ENCODE measurements at regions not wholly inside any gene's neighbourhood (a gene's known extent, or its start where the extent isn't known, plus 50 kb on each side); places are given as distances from the start of the nearest gene placed in this dataset.

DNA sequence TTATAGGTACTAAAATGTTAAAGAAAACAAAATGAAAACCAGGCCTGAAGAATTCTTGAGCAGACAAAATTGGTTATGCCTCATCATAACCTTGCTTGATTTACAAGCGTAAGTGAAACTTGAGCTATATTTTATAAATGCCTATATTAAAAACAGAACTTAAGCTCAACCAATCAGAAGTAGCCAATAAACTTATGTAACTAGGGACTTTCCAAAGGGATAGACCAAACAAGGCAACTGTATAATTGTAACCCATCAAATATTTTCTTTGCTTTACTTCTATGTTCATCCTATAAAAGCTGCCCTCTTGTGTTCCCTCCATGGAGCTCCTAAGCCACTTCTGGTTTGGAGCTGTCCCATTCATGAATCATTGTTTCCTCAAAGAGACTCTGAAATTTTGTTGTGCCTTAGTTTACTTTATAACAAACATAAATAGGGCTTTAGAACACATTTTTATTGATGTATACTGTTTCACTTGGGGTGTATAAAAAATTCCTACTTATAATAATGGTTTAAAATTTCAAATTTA, 101.6 kb upstream of the CARMIL1 start:
- TF ChIP-seq, protein P1, sequence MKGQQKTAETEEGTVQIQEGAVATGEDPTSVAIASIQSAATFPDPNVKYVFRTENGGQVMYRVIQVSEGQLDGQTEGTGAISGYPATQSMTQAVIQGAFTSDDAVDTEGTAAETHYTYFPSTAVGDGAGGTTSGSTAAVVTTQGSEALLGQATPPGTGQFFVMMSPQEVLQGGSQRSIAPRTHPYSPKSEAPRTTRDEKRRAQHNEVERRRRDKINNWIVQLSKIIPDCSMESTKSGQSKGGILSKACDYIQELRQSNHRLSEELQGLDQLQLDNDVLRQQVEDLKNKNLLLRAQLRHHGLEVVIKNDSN (IDR thresholded peaks at IDR 0.05) = no peak
- no peak for TF ChIP-seq REST (IDR thresholded peaks at IDR 0.05; ENCODE audit: low read depth)

GRCh38 chr6:25178336-25179035, 100.7 kb upstream of the CARMIL1 start:
- TF ChIP-seq TAF1 (IDR thresholded peaks at IDR 0.05; ENCODE audit: low read depth) (no peak), EP300 (IDR thresholded peaks at IDR 0.05; ENCODE audit: borderline replicate concordance) (no peak), NFIC (IDR thresholded peaks at IDR 0.05) (no peak), TCF12 (IDR thresholded peaks at IDR 0.05; ENCODE audit: low read depth) (no peak)

DNA sequence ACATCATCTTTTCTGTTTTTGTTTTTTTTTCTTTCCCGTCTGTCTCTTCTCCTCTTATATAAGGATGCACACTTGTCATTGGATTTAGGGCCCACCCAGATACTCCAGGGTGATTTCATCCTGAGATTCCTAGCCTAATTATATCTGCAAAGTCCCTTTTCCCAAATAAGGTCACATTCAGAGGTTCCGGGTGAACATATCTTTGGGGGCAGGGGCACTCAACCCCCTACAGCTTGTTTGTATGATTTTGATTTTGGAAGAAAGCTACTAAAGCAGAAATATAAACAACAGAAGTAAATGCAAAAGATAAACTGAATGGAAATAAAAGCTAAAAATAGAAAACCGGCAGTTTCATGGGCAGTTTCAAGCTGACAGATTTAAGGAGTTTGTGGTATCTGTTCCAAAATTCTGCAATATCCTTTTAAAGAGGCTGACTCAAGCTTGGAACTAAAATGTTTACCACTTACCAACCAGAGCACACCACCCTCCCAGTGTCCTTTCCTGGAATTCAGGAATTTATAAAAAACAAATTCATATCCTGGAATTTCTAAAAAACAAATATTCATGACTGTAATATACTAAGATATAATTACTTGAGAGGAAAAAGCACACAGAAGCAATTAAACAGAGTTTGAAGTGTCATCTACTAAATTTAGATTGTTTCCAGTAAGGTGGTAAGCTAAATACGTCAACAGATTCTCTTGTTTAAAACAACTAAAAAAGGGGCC, 100.0 kb upstream of the CARMIL1 start:
- TF ChIP-seq, protein P1 (IDR thresholded peaks at IDR 0.05) = no peak
- no peak for TF ChIP-seq REST (IDR thresholded peaks at IDR 0.05; ENCODE audit: low read depth)
- no peak for TF ChIP-seq FOXM1 (IDR thresholded peaks at IDR 0.05; ENCODE audit: borderline replicate concordance, low read depth)
- no peak for TF ChIP-seq NFIC (IDR thresholded peaks at IDR 0.05)
- TF ChIP-seq CEBPB (IDR thresholded peaks at IDR 0.05) = no peak

DNA sequence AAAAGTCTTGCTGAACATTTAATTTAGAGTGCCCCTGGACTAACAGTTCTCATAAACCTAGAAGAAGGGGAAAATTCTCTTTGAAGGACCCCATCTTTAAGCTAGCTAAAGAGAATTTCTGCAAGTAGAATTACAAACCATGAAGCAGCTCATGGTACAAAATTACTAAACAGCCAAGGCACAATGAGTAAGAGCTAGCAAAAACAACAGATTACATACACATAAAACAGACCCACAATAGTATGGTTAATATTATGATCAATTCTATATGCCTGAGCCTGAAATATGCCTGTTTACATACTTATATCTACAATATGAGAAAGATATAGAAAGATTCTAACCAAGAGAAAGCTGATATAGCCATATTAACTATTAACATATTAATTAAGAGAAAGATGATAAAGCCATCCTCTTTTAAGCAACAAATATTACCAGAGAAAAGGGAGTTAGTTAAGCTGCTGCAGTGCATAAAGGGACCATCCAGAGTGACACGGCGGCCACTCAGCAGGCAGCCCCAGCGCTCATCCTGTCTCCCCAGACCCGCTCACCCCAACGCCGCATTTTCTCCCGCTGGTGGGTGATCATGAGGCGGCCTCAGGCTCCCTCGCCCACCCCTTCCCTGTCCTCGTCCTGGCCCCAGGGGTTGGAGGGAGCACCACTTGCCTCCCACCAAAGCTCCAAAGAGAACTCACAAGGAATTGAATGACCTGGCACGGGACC, 98.4 kb upstream of the CARMIL1 start:
- TF ChIP-seq RAD21 (IDR thresholded peaks at IDR 0.05; ENCODE audit: low read depth) = no peak
- TF ChIP-seq TAF1 (IDR thresholded peaks at IDR 0.05; ENCODE audit: low read depth) = no peak
- no peak for TF ChIP-seq EP300 (IDR thresholded peaks at IDR 0.05; ENCODE audit: borderline replicate concordance)
- no peak for TF ChIP-seq TCF12 (IDR thresholded peaks at IDR 0.05; ENCODE audit: low read depth)
- no peak for TF ChIP-seq CREB1 (IDR thresholded peaks at IDR 0.05; ENCODE audit: low read depth)
- TF ChIP-seq TEAD4 (IDR thresholded peaks at IDR 0.05) = no peak
- no peak for TF ChIP-seq REST (IDR thresholded peaks at IDR 0.05; ENCODE audit: low read depth)
- no peak for TF ChIP-seq EGR1 (IDR thresholded peaks at IDR 0.05)
- no peak for TF ChIP-seq NFIC (IDR thresholded peaks at IDR 0.05)
- TF ChIP-seq, protein P1 (IDR thresholded peaks at IDR 0.05) = no peak
- TF ChIP-seq CEBPB (IDR thresholded peaks at IDR 0.05) = no peak
- no peak for TF ChIP-seq FOXM1 (IDR thresholded peaks at IDR 0.05; ENCODE audit: borderline replicate concordance, low read depth)
- TF ChIP-seq ZBTB7A (IDR thresholded peaks at IDR 0.05; ENCODE audit: low read depth) = no peak
- no peak for TF ChIP-seq MAX (IDR thresholded peaks at IDR 0.05)
- no peak for TF ChIP-seq YY1 (IDR thresholded peaks at IDR 0.05; ENCODE audit: low read depth)
